Prostate gland (tissue), 2 donors: ENCODE measurements at regions not wholly inside any gene's neighbourhood (a gene's known extent, or its start where the extent isn't known, plus 50 kb on each side); places are given as distances from the start of the nearest gene placed in this dataset.

Experiments
- DNase-seq: peaks from one replicate; pipeline ENCODE4 v3.0.0-alpha.2; 2019; ENCODE audit warnings: low spot score
- H3K27ac ChIP-seq, 2 donors: fragments of 200-600 bp; sonication (generic); 2 replicates each; pipeline ENCODE4 v1.5.1; 2017 to 2019
- H3K27me3 ChIP-seq: fragments of 200-600 bp; sonication (generic); replicated peaks from 2 replicates; pipeline ENCODE4 v1.5.1; 2019; ENCODE audit not compliant: insufficient read depth
- H3K36me3 ChIP-seq, 2 donors: fragments of 200-600 bp; sonication (generic); 1 replicate in 1 of 2; 2 replicates in 1 of 2; pipeline versions ENCODE4 v1.5.1 to v1.8.1; 2017 to 2019
- H3K4me1 ChIP-seq: fragments of 200-600 bp; sonication (generic); replicated peaks from 2 replicates; pipeline ENCODE4 v1.5.1; 2019
- H3K4me3 ChIP-seq, 2 donors: fragments of 200-600 bp; sonication (generic); 2 replicates each; pipeline ENCODE4 v1.5.1; 2017 to 2019
- H3K9me3 ChIP-seq: fragments of 200-600 bp; sonication (generic); 2 replicates; pipeline ENCODE4 v1.5.1; 2017
- POLR2A ChIP-seq: fragments of 450-650 bp; IDR thresholded peaks from one replicate; pipeline ENCODE4 v1.6.1; 2016; ENCODE audit warnings: antibody characterized with exemption, mild to moderate bottlenecking
- POLR2AphosphoS5 ChIP-seq: sonication (generic); formaldehyde crosslinking; IDR thresholded peaks from one replicate; pipeline ENCODE4 v1.6.1; 2017; ENCODE audit warnings: antibody characterized with exemption
- WGBS: methylation state at CpG from one replicate; pipeline ENCODE4 v1.1.5; 2018; 5-methylcytosine and 5-hydroxymethylcytosine counted together
- intact Hi-C: fragments of 100-400 bp; cut with DNase I; formaldehyde crosslinking; loops from one replicate; pipeline ENCODE4 v1.14.2; 2022
- TF ChIP-seq, protein P1 (sequence below), 4 experiments: fragments of 200-600 bp in 2 of 4; fragments of 450-650 bp in 2 of 4; sonication (generic) in 2 of 4; IDR thresholded peaks; 1 replicate in 3 of 4; 2 replicates in 1 of 4; pipeline ENCODE4 v1.5.1; 2016 to 2019; ENCODE audit warnings: antibody characterized with exemption in 4 of 4, mild to moderate bottlenecking in 2 of 4, moderate library complexity in 2 of 4

DNA sequence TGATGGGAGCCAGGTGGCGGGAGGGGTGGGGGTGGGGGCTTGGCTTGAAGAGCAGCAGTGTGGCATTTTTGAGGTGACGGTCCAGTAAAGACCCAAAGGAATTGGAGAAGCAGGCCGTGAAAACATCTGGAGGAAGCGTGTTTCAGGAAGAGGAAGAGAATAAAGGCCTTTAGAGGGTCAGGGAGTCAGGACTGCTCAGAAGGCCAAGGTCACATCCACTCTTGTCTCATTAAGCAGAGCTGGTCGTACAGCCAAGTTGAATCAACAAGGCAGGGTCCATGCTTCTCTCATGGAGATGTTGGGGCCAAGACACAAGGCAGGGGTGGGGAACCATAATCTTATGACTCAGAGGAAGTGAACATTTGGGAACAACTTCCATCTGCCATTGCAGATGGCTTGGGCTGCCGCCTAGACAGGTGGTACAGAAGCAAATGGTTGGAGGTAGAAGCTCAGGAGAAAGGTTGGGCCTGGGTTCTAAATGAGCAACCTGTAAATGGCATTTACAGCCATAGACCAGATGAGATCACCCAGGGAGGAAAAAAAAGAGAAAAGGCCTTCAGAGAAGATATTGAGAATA is 179.6 kb downstream of the TTLL2 start:
- TF ChIP-seq POLR2AphosphoS5 (no peak), POLR2A (no peak)
- TF ChIP-seq, protein P1, sequence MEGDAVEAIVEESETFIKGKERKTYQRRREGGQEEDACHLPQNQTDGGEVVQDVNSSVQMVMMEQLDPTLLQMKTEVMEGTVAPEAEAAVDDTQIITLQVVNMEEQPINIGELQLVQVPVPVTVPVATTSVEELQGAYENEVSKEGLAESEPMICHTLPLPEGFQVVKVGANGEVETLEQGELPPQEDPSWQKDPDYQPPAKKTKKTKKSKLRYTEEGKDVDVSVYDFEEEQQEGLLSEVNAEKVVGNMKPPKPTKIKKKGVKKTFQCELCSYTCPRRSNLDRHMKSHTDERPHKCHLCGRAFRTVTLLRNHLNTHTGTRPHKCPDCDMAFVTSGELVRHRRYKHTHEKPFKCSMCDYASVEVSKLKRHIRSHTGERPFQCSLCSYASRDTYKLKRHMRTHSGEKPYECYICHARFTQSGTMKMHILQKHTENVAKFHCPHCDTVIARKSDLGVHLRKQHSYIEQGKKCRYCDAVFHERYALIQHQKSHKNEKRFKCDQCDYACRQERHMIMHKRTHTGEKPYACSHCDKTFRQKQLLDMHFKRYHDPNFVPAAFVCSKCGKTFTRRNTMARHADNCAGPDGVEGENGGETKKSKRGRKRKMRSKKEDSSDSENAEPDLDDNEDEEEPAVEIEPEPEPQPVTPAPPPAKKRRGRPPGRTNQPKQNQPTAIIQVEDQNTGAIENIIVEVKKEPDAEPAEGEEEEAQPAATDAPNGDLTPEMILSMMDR (IDR thresholded peaks at IDR 0.05): no peak
- no peaks in the 10 kb centered on the region for H3K36me3 ChIP-seq
- no peaks in the 10 kb centered on the region for H3K4me1 ChIP-seq
- no peak overlapping the region for H3K27ac ChIP-seq
- intact Hi-C loops: no loop called here
- H3K27me3 ChIP-seq: no peaks in the 10 kb centered on the region
- no peak for DNase-seq
- no peak overlapping the region for H3K4me3 ChIP-seq
- WGBS: 90% methylated on average over 6 of the region's 6 CpGs
- H3K9me3 ChIP-seq: no peaks in the 10 kb centered on the region

DNA sequence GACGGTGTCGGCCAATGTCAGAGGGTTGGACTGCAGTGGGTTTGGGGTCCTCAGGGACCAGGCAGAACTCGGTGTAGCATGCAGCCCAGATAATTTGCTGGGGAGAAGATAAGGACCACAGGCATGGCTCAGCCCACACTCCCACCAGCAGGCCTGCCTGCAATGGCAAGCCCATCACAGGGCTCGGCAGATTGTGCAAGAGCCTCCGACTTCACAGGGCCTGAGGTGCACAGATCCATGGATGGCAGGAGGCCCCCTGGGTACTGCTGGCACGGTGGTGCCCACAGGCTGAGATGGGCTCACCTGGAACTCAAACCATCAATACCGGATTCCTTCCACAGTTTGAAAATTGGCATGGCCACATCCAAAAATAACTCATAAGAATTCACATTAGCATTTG is 180.3 kb downstream of the TTLL2 start:
- H3K9me3 ChIP-seq: no peaks in the 10 kb centered on the region
- TF ChIP-seq, protein P1 (IDR thresholded peaks at IDR 0.05): no peak
- TF ChIP-seq POLR2AphosphoS5 (no peak), POLR2A (no peak)
- H3K4me1 ChIP-seq: no peaks in the 10 kb centered on the region
- no peak for DNase-seq
- H3K36me3 ChIP-seq: no peaks in the 10 kb centered on the region
- intact Hi-C loops: no loop called here
- H3K4me3 ChIP-seq: no peak overlapping the region
- no peak overlapping the region for H3K27ac ChIP-seq
- no peaks in the 10 kb centered on the region for H3K27me3 ChIP-seq
- WGBS: 75% methylated on average over 7 of the region's 7 CpGs

DNA sequence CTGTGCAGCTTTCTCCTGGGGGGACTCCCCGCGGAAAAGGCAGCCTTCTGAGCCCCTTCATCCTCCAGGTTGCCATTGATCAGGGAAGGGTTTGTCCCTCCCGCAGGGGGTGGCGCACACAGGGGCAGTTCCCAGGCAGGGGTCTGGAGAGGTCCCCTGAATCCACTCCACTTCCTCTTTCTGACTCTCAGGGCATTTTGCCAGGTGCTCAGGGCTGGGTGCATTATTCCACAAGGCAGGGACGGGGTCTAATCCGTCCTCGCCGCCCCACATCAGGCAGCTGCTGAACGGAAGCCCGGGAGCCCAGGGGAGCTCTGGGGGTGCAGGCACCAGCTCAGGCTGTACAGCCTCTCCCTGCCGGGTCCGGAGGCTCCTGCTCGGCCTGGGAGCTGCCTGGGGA is 180.9 kb downstream of the TTLL2 start:
- no peak for DNase-seq
- WGBS: 84% methylated on average over 13 of the region's 13 CpGs

DNA sequence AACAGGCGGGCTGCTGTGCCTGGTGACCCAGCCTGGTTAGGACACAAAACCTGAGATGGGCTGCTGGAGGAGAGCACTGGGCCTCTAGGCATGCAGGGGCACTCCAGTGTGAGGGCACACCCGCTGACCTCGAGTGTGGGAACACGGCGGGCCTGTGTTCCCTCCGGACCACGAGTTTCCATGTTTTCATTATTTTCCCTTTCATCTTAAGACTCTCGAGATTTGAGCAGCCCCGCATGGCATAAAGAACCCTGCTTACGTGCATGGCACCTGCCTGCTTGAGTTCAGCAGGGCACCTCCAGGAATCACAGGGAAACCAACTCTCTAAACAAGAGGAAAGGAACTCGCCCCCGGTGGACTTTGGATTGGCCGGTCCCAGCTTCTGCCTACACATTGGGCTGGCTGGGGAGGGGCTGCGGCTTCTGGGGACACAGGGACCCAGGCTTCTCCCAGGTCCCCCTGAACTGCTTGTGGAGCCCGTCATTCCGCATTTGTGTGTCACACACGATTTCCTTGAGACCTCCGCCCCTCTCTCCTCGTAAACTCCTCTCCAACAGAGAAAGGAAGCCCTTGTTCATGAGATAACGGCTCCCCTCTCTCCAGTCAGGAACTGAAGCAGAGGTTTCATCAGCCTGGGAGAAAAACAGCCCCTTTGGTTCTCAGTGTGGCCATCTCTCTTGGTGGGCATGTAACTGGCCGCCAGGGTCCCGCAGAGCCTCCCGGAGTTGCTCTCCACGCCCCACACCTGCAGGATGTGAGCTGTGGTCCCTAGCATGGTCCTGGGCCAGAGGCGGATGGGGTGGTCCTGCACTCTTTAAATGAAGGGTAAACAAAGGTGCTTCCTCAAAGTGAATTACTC is 181.8 kb downstream of the TTLL2 start:
- TF ChIP-seq, protein P1 (IDR thresholded peaks at IDR 0.05): no peak
- TF ChIP-seq POLR2AphosphoS5: no peak
- no peak for TF ChIP-seq POLR2A
- DNase-seq: no peak
- H3K27me3 ChIP-seq: no peaks in the 10 kb centered on the region
- H3K36me3 ChIP-seq: no peaks in the 10 kb centered on the region
- WGBS: 81% methylated on average over 25 of the region's 25 CpGs
- no peak overlapping the region for H3K27ac ChIP-seq
- H3K9me3 ChIP-seq: no peaks in the 10 kb centered on the region
- no peak overlapping the region for H3K4me3 ChIP-seq
- intact Hi-C loops: no loop called here
- H3K4me1 ChIP-seq: no peaks in the 10 kb centered on the region

More for the DNA sequence above, 180.9 kb downstream of the TTLL2 start:
- Histone ChIP-seq H3K4me1 (no peaks in the 10 kb centered on the region), H3K4me3 (no peak overlapping the region), H3K9me3 (no peaks in the 10 kb centered on the region), H3K36me3 (no peaks in the 10 kb centered on the region), H3K27ac (no peak overlapping the region), H3K27me3 (no peaks in the 10 kb centered on the region)
- no peak for TF ChIP-seq POLR2A
- TF ChIP-seq, protein P1 (IDR thresholded peaks at IDR 0.05): no peak
- TF ChIP-seq POLR2AphosphoS5: no peak
- intact Hi-C loops: no loop called here
